GM19025 (cell line): ENCODE measurements at regions not wholly inside any gene's neighbourhood (a gene's known extent, or its start where the extent isn't known, plus 50 kb on each side); places are given as distances from the start of the nearest gene placed in this dataset.

Experiments used
- ATAC-seq: cut with Tn5 transposase; IDR thresholded peaks from one replicate; pipeline ENCODE4 v1.9.1; 2021; ENCODE audit warnings: mild to moderate bottlenecking, low read depth, moderate library complexity; ENCODE audit not compliant: unreplicated experiment

GRCh38 chr3:117228466-117228865 is 518.9 kb downstream of the TUSC7 start:
- ATAC-seq: no peak

DNA sequence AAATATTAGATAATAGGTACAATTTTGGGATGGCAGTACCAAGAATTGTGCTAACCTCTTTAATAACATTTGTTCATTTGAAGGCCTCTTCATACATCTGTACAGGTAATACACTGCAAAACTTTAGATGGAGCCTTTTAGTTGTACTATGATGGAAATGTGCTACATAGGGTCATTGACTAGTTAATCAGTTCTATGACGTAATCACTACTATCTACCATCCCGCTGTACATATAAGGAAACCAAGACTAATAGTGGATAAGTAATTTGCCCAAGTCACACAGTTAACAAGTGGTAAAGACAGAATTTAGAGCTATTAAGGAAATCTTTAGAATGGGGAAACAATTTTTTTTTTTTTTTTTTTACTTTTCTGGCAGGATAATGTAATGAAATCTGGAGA is 521.3 kb downstream of the TUSC7 start:
- ATAC-seq: no peak

GRCh38 chr3:117234331-117234730 is 524.8 kb downstream of the TUSC7 start:
- no peak for ATAC-seq

DNA sequence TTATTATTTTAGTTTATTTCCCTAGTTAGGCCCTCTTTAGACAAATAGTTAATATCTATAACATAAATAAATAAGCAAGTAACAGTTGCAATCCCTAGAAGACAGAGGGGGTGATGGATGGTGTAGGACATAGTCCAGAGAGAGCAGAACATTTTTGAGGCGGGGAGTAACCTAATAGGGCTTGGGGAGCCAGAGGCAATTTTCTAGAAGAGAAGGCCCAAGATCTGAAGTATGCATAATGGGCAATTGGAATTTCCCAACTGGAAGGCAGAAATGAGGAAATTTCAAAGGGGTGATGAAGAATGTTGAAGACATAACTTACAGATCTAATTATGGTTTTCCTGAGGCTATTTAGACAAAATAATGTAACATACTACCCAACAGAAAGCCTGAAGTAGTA is 525.7 kb downstream of the TUSC7 start:
- ATAC-seq: no peak

GRCh38 chr3:117238806-117239205 is 529.2 kb downstream of the TUSC7 start:
- ATAC-seq: no peak

DNA sequence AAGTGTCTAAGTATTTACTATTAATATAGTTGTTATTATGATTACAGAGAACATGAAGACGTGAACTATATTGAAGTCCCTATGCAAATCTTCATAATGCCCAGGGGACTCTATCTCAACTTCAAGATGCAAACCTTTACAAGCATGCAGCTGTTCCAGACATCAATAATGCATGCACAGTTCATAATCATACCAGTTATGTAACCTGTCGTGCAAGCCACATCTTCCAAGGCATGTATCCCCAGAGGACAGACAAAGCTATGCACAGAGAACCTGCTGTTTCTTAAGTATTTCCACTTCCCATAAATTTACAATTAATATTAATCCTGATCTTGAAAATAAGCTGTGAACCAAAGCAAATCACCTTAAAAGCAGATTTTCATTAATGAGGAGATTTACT is 534.1 kb downstream of the TUSC7 start:
- no peak for ATAC-seq

GRCh38 chr3:117246771-117247555 is 537.4 kb downstream of the TUSC7 start:
- no peak for ATAC-seq

DNA sequence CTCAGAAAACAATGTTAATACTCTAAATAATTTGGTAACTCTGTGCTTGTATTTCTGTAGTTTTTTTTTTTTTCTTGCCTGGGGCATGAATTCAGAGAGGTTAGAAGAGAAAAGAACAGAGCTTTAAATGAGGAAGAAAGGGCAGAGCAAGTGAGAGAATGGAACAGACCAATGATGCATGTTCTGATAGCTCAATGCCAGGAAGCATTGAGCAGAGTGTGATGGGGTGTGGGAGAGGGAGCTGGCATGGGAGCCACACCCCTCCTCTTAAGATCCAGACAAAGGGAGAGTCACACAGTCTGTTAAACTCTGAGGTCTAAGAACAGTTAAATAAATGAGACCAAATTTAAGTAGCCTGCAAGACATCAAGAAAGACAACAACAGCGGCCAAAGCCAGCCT is 538.6 kb downstream of the TUSC7 start:
- ATAC-seq: no peak

DNA sequence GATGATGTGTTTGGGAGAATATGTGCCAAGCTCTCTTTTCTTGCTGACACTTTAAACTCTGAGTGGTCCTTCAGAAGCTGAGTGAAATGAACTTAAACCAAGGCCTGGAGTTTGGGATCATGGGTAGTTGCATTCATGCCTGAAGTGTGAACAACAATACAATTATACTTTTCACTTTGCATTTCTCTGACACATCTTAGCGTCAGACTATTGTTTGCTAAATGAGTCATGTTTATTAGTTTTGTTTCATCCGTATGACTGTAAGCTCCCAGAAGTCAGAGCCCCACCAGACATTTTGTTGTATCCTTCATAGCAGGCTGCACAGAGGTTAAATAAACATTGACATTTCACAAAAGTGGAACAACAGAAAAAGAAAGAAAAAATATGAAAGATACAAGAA is 542.6 kb downstream of the TUSC7 start:
- no peak for ATAC-seq

- no peak for ATAC-seq
These were observed 543.1 kb downstream of the TUSC7 start for GRCh38 chr3:117252651-117253050.

DNA sequence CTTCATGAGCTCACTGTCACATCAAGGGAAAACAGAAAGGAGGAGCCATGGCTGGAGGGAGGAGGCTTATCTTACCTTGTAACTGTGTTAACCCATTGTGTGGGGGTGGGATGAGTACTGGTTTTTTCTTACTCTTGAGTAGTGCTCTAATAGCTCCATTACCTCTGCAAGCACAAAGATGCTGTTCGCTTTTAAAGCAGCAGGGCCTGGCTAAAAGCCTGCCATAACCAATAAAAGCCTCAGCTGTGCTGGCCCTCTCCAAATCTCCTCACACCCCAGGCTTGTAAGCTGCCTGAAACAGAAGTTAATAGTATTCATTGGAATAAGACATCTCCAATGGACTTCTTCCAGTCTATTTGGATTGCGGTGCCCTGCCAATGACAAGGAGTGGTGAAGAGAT is 544.1 kb downstream of the TUSC7 start:
- no peak for ATAC-seq

- no peak for ATAC-seq
These were observed 545.4 kb downstream of the TUSC7 start for GRCh38 chr3:117254985-117255384.

DNA sequence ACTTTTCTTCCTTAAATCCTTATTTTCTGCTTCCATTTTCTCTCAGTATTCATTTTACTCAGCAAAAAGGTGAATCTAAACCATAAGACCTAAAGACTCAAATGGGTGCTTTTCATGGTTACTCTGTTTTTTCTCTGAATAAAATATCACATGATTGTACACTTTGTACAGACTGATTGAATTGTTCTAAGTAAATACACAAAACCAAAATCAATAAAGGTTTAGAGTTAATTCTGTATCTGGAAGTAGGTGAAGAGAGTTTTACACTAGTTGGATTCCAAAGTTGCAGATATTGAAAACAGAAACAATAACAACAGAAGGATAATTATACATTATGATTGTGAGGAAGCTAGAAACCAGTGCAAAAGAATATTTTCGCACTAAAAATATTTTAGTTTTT is 546.2 kb downstream of the TUSC7 start:
- no peak for ATAC-seq

GRCh38 chr3:117261983-117262421 is 552.4 kb downstream of the TUSC7 start:
- ATAC-seq: no peak

DNA sequence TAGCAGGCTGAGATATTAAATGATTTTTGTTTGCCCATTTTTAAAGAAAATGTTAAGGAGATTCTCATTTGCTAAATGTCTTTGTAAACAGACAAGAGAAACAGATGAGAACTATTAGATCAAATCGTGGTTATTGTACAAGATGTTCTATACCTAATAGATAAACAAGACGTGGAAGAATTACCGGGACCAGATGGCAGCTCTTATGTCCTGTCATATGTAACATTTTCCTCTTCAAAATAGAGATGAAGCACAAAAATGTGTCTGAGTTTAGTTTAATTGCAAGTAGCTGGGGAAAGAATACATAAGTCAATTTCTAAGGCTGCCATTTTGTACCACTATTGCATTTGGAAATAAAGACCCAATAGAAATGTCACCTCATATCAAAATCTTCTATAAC is 553.7 kb downstream of the TUSC7 start:
- ATAC-seq: no peak

DNA sequence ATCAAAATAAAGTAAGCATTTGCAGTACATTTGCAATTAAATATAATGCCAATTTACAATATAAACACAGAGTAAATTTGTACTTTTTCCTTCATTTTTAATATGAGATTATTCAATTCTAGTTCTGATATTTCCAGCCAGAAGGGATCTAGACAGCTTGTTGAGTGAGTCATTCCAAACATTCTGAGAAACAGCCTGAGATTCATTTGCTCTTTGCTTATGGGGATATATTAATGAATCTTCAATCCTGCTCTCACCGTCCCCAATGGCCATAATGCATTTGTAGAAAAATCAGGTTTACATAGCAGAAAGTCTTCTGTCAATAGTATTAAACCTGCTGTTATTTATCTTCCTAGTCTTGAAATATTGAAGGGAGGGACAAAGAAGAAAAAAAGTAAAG is 554.2 kb downstream of the TUSC7 start:
- ATAC-seq: no peak

DNA sequence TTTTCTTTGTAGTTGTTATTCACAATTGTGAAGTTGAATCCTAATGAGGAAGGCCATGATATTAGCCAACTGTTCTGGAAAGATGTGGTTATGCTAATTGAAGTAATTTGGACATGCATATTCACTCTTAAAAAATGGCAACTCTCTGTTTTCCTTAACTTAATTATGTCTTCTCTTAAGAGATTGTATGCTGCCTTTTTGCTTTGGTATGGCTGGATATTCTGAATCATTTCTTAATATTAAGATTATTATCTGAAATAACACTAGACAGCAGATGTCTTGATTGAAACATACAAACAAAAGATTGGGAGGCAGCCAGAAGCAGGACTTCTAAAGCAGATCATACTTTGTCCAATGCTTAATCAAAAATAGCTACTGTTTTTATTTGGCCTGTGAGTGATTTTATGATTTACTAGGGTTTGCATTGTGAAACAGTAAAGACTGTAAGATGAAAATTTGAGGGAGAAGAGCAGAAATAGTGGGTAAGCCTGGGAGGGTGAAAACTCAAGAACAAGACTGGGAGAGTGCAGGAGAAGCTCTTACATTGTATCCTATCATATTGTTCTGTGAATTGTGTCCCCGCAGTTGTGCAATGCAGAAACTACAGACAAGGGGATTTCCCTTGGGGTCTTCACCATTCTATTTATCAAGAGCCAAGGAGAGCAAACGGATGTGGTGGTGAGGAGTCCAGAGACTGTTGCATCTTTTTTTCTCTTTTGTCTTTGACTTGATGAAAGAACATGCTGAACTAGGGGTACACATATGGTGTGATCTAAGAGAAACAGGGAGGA is 554.8 kb downstream of the TUSC7 start:
- ATAC-seq: no peak

- no peak for ATAC-seq
These were observed 557.2 kb downstream of the TUSC7 start for GRCh38 chr3:117266806-117267205.

GRCh38 chr3:117268318-117268717 is 558.7 kb downstream of the TUSC7 start:
- ATAC-seq: no peak

DNA sequence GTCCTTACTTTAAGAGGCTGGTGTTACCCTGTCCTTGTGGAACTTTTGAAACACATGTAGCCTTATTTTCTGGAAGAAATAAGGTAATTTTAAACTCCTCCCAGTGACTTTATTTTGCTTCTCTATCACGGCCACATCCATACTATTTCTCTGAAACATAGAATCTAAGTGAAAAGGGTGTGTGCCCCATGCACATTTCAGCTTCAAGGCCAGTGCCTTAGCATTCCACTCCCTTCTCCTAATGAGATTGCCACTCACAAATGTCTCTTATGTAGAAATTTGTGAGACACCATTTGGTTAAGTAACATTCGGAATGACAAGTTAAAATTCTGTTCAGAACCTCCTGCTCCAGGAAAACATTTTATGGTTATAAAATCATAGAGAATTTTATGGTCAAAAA is 562.7 kb downstream of the TUSC7 start:
- ATAC-seq: no peak

DNA sequence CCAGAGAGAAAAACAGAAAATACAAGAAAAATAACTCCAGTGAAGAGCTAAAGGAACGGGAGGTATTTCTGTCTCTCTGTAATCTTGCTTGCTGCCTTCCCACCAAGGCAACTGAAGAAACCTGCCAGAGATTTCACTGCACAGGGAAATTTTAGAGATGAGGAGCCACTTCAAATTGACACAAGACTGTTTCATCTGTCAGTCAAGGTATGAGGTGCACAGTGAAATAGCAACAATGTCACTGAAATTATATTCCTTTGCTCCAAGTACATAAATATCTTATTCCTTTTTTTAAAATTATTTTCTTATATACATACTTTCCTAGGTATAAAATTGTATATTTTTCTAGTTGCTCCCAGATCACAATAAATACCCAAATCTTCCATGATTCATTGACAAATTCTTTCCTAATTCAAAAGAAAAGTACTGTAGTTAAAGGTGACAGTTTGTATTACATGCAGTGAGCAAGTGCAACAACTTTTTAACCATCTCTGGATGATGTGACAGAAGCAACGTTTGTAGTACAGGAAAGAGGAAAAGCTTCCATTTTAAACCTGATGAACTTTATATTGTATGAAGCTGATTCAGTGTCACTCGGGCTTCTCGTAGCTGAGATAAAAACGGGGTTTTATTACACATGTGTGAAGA is 563.4 kb downstream of the TUSC7 start:
- ATAC-seq: no peak
